Right cardiac atrium (tissue), 5 donors: ENCODE measurements at regions not wholly inside any gene's neighbourhood (a gene's known extent, or its start where the extent isn't known, plus 50 kb on each side); places are given as distances from the start of the nearest gene placed in this dataset.

ENCODE experiments used
- ATAC-seq, 2 donors: fragments of 200-7000 bp; cut with Tn5 transposase; one replicate each; pipeline versions ENCODE4 v1.8.0 to v1.9.1; 2020; ENCODE audit warnings: moderate library complexity in 2 of 2, mild to moderate bottlenecking in 1 of 2
- DNase-seq, 3 donors: peaks; one replicate each; pipeline ENCODE4 v3.0.0-alpha.2; 2020
- H3K27ac ChIP-seq: one replicate; pipeline ENCODE4 v1.5.1; 2013; ENCODE audit warnings: mild to moderate bottlenecking, low read length, control low read depth, moderate library complexity
- H3K27me3 ChIP-seq: one replicate; pipeline ENCODE4 v1.6.1; 2013; ENCODE audit not compliant: control insufficient read depth, insufficient read depth
- H3K4me1 ChIP-seq: one replicate; pipeline ENCODE4 v1.6.1; 2013; ENCODE audit warnings: low read length; ENCODE audit not compliant: control insufficient read depth, insufficient read depth
- H3K4me3 ChIP-seq: one replicate; pipeline ENCODE4 v1.5.1; 2013; ENCODE audit warnings: low read length, control low read depth
- H3K9me3 ChIP-seq: one replicate; pipeline ENCODE4 v1.6.1; 2013; ENCODE audit warnings: low read length; ENCODE audit not compliant: control insufficient read depth
- WGBS: extraction: QIAGEN DNeasy Blood & Tissue Kit; methylation state at CpG from one replicate; pipeline ENCODE4 v1.1.7; 2013; 5-methylcytosine and 5-hydroxymethylcytosine counted together
- intact Hi-C, 4 donors: fragments of 100-400 bp; cut with DNase I; formaldehyde crosslinking; loops; one replicate each; pipeline versions ENCODE4 v1.11.0 to v1.14.0; 2022 to 2023
- donor health status: healthy with polysubstance abuse.
- donor health status: DM: no; HTN: yes; CAD: no.
- donor health status: DM: no; HTN: no; CAD: no.
- donor health status: DM: no; HTN: yes; CAD: no; lungs with severe emphysema.
- donor health status: DM: yes; HTN: yes; CAD: no.

- 41% methylated on average over 1 of the region's 1 CpG for WGBS
- Histone ChIP-seq H3K9me3 (no peaks in the 10 kb centered on the region), H3K4me1 (no peaks in the 10 kb centered on the region), H3K27me3 (no peaks in the 10 kb centered on the region), H3K27ac (no peak overlapping the region), H3K4me3 (no peak overlapping the region)
- DNase-seq (no peak), ATAC-seq (no peak)
- intact Hi-C loops: loop anchor here in 1 of 4 donors (10.0 kb wide), 1 partner anchor 200 kb away; no protein-coding TSS in a partner anchor
Measured at GRCh38 chr6:12404651-12405050, 114.5 kb downstream of the EDN1 start.

- H3K4me3 ChIP-seq: no peak overlapping the region
- peak overlapping the region; percentile 30 for H3K27ac ChIP-seq
- 66% methylated on average over 9 of the region's 9 CpGs for whole genome bisulfite sequencing
- DNase-seq (no peak), ATAC-seq (peak in 1 of 2 donors; percentile 25)
- no peaks in the 10 kb centered on the region for H3K4me1 ChIP-seq
- no peaks in the 10 kb centered on the region for H3K9me3 ChIP-seq
- intact Hi-C loops: loop anchor here in 1 of 4 donors (10.0 kb wide), 1 partner anchor 196 kb away; no protein-coding TSS in a partner anchor
- no peaks in the 10 kb centered on the region for H3K27me3 ChIP-seq
Measured at GRCh38 chr6:12408752-12409151, 118.6 kb downstream of the EDN1 start.

GRCh38 chr6:12410946-12411345, 120.8 kb downstream of the EDN1 start:
- Histone ChIP-seq H3K9me3 (no peaks in the 10 kb centered on the region), H3K27me3 (no peaks in the 10 kb centered on the region), H3K4me1 (no peaks in the 10 kb centered on the region), H3K27ac (no peak overlapping the region), H3K4me3 (no peak overlapping the region)
- DNase-seq (no peak), ATAC-seq (no peak)
- intact Hi-C loops: no loop called here
- 82% methylated on average over 4 of the region's 4 CpGs for WGBS

- intact Hi-C loops: no loop called here
- H3K4me1 ChIP-seq: no peaks in the 10 kb centered on the region
- no peaks in the 10 kb centered on the region for H3K9me3 ChIP-seq
- ATAC-seq: no peak
- 95% methylated on average over 4 of the region's 4 CpGs for WGBS
- no peak for DNase-seq
- no peak overlapping the region for H3K27ac ChIP-seq
- H3K27me3 ChIP-seq: no peaks in the 10 kb centered on the region
- no peak overlapping the region for H3K4me3 ChIP-seq
Measured at GRCh38 chr6:12414096-12414675, 124.0 kb downstream of the EDN1 start.

- no peaks in the 10 kb centered on the region for H3K27me3 ChIP-seq
- H3K27ac ChIP-seq: no peak overlapping the region
- ATAC-seq (no peak), DNase-seq (no peak)
- H3K4me3 ChIP-seq: no peak overlapping the region
- no peaks in the 10 kb centered on the region for H3K4me1 ChIP-seq
- WGBS: 94% methylated on average over 2 of the region's 2 CpGs
- intact Hi-C loops: no loop called here
- no peaks in the 10 kb centered on the region for H3K9me3 ChIP-seq
Measured at GRCh38 chr6:12415980-12416598, 125.9 kb downstream of the EDN1 start.

- intact Hi-C loops: no loop called here
- DNase-seq (no peak), ATAC-seq (no peak)
- 94% methylated on average over 1 of the region's 1 CpG for WGBS
- no peak overlapping the region for H3K27ac ChIP-seq
- H3K4me3 ChIP-seq: no peak overlapping the region
- H3K27me3 ChIP-seq: no peaks in the 10 kb centered on the region
- no peaks in the 10 kb centered on the region for H3K9me3 ChIP-seq
- H3K4me1 ChIP-seq: no peaks in the 10 kb centered on the region
Measured at GRCh38 chr6:12417191-12417590, 127.0 kb downstream of the EDN1 start.

GRCh38 chr6:12418946-12419345, 128.8 kb downstream of the EDN1 start:
- no peaks in the 10 kb centered on the region for H3K9me3 ChIP-seq
- no peak for ATAC-seq
- no peak for DNase-seq
- H3K27me3 ChIP-seq: no peaks in the 10 kb centered on the region
- H3K4me3 ChIP-seq: no peak overlapping the region
- over 99% methylated on average over 2 of the region's 2 CpGs for WGBS
- intact Hi-C loops: no loop called here
- peaks cover 2% of the 10 kb centered on the region for H3K4me1 ChIP-seq
- H3K27ac ChIP-seq: no peak overlapping the region

- 79% methylated on average over 3 of the region's 3 CpGs for WGBS
- no peak overlapping the region for H3K4me3 ChIP-seq
Measured at GRCh38 chr6:12419631-12420272, 129.6 kb downstream of the EDN1 start.

GRCh38 chr6:12420626-12421025, 130.5 kb downstream of the EDN1 start:
- Histone ChIP-seq H3K27me3 (no peaks in the 10 kb centered on the region), H3K4me3 (no peak overlapping the region), H3K27ac (no peak overlapping the region), H3K4me1 (peaks cover 2% of the 10 kb centered on the region), H3K9me3 (no peaks in the 10 kb centered on the region)
- ATAC-seq: no peak
- intact Hi-C loops: no loop called here
- DNase-seq: no peak
- WGBS: 93% methylated on average over 5 of the region's 5 CpGs

More at GRCh38 chr6:12419631-12420272, 129.6 kb downstream of the EDN1 start:
- Histone ChIP-seq H3K27ac (no peak overlapping the region), H3K27me3 (no peaks in the 10 kb centered on the region), H3K4me1 (peaks cover 2% of the 10 kb centered on the region), H3K9me3 (no peaks in the 10 kb centered on the region)
- ATAC-seq (no peak), DNase-seq (no peak)
- intact Hi-C loops: no loop called here

- peaks cover 2% of the 10 kb centered on the region for H3K4me1 ChIP-seq
- H3K27ac ChIP-seq: no peak overlapping the region
- 93% methylated on average over 1 of the region's 1 CpG for WGBS
- H3K9me3 ChIP-seq: no peaks in the 10 kb centered on the region
- intact Hi-C loops: no loop called here
- H3K4me3 ChIP-seq: no peak overlapping the region
- DNase-seq: no peak
- no peaks in the 10 kb centered on the region for H3K27me3 ChIP-seq
- ATAC-seq: no peak
Measured at GRCh38 chr6:12421596-12421995, 131.4 kb downstream of the EDN1 start.

- intact Hi-C loops: no loop called here
- Histone ChIP-seq H3K27me3 (no peaks in the 10 kb centered on the region), H3K27ac (no peak overlapping the region), H3K4me3 (no peak overlapping the region), H3K9me3 (no peaks in the 10 kb centered on the region), H3K4me1 (peaks cover 2% of the 10 kb centered on the region)
- peak in 2 of 3 donors; percentile 26 to 68 for DNase-seq
- ATAC-seq: no peak
- WGBS: 76% methylated on average over 8 of the region's 8 CpGs
Measured at GRCh38 chr6:12422848-12423247, 132.7 kb downstream of the EDN1 start.
